ENCODE measurements at regions not wholly inside any gene's neighbourhood (a gene's known extent, or its start where the extent isn't known, plus 50 kb on each side); places are given as distances from the start of the nearest gene placed in this dataset.
"Not testable (repeated sequence)": the region's sequence is repeated elsewhere in the genome, so short reads cannot be mapped to it uniquely, and the experiment has no call there.

DNA sequence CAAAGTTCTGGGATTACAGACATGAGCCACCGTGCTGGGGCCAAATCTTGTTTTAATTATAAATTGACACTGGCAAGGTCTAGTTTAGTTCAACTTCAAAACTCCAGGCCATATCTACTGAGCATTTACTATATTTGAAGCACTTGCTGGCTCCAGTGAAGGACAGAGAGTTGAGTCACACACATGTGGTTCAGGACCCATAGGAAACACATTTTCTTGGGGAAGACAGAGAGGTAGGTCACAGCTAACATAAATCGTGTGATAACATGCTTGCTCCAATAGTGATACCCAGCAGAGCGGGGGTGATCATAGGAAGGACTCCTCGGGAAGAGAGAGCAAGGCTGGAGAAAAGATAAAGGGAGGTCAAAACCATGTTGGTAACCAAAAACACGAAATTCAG is 170.6 kb upstream of the TSC22D1 start:
- DNase-seq: no peak

GRCh38 chr13:44744880-44745633 is 168.9 kb upstream of the TSC22D1 start:
- DNase-seq: no peak

GRCh38 chr13:44739539-44739938 is 163.4 kb upstream of the TSC22D1 start:
- DNase-seq: no peak

GRCh38 chr13:44739120-44739519 is 163.0 kb upstream of the TSC22D1 start:
- DNase-seq: no peak

DNA sequence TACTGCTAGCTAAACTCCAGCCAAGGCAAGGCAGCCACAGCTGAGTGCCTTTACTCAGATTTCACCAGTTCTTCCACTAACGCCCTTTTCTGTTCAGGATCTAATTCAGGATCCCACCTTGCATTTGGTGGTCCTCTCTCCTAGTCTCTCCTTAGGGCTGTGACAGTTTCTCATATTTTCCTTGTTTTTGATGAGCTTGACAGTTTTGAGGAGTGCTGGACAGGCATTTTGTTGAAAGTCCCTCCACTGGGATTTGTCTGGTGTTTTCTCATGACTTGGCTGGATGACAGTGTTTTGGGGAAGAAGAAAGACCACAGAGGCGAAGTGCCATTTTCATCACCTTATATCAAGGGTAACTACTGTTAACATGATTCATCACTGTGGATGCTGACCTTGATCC is 162.3 kb upstream of the TSC22D1 start:
- DNase-seq: no peak

DNA sequence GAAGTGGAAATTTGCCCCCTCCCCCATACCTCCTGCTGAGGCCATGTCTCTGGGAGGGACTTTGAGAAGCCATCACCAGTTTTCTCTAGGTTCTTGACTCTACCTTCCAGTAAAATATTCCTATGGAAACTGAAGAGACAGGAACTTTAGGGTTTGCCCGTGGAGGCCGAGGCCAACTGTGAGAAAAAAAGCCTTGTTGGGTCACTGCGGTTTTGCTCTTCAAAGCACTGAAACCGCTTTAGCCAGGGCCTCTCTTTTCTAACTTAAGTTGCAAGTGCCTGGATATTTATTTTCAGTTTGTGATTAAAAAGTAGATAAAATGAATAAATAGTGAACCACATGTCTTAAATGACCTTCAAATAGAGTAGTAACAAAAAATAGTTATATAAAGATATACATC is 159.7 kb upstream of the TSC22D1 start:
- no peak for DNase-seq

DNA sequence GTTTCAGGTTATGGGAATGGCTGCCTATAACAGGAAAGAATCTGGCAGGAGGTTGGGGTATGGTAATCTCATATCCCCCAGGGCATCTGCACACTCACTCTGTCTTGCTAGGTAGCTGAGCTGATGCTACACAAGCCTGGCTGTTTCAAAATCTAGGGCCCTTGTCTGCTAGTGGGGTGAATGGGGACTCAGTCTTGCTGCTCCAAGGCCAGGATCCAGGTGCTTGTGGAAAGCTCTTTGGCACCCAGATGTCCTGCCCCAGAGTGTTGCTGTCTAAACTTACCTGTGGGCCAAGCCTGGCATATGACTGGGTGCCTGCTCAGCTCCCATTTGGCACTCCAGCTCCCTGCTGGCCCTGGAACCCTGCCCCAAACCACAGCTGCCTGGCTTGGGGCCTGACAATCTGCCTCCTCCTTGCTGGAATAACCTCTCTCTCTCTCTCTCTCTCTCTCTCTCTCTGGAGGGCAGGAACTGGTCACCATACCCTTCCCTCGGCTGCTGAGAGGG is 158.1 kb upstream of the TSC22D1 start:
- no peak for DNase-seq

DNA sequence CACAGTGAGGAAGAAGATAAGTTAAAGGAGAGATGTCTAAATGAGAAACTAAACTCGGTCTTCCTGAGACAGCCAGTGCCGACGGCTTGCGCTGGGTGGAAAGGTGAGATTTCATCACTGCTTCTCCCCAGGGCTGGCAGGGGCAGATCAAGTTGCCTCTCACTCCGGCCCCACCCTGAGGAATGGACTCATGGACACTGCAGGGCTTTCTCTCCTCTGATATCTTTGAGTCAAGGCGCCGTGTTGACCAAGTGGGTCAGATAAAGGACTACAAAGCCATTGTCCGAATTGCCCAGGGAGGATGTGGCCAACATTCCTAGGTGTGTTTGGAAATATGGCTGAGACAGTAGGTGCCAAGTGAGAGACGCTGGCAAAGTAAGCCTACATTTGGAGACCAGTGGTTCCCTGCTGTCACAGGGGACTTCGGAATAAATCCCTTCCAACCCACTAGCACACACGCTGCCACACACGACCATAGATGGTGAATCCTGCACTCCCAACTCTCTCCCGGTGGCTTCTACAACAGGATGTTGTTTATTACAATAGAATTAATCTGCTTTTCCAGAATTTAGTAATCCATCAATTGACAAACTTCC is 156.5 kb upstream of the TSC22D1 start:
- no peak for DNase-seq

DNA sequence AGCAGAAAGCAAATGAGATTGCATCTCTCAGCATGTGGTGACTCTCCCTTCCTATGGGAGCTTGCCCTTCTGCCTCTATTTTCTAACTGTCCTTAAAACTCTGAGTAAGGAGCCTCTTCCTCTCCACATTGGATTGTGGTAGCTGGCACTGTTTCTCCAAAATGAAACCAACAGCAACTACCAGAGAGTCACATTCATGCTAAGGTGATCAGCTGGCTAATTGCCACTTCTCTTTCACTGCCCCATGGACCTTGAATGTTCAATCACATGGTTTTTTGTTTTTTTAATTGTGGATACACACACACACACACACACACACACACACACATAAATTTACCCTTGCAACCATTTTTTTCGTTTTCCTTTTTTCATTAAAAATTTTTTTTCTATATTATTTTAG is 154.7 kb upstream of the TSC22D1 start:
- DNase-seq: no peak

DNA sequence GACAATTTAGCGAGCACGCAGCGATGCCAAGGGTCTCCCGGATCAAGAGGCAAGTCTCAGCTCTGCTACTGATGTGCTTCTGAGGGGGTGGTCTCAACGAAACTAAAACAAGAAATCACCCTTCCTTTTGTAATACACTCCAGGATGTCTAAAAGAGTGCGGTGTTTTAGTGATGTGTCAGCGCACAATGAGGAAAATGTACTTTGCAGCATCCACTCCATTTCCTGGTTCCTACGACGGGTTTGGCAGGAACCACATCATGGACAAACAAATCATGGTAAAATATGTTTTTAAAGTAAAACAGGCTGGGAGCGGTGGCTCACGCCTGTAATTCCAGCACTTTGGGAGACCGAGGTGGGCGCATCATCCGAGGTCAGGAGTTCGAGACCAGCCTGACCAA is 154.0 kb upstream of the TSC22D1 start:
- DNase-seq: no peak

DNA sequence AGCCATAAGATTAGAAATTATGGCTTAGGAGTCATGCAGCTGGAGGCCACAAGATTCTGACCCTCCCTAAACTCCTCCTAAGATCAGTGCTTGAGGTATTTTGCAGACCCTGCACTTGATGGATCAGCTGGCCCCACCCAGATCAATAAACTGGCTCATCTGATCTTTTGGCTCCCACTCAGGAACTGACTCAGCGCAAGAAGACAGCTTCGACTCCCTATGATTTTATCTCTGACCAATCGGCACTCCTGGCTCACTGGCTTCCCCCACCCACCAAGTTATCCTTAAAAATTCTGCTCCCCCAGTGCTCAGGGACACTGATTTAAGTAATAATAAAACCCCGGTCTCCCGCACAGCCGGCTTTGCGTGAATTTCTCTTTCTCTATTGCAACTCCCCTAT is 151.5 kb upstream of the TSC22D1 start:
- not testable (repeated sequence) for DNase-seq

- DNase-seq: no peak
Observed at GRCh38 chr13:44726778-44727177, 150.6 kb upstream of the TSC22D1 start.

DNA sequence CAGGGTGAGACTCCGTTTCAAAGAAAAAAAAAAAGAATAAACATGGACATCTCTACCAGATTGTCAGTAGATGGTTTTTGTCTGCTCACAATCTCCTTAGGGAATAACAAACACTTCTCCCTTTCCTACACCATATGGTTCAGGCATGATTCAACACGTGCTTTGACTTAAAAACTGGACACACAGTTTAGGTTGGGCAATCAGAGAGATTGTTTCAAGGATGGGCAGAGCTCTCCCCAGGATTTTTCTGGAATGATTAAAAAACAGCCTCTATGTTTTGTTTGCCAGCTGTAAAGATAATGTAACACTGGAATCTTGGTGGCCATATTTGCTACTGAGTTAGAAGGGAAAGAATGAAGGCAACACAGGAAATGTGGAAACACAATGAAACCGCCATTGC is 150.1 kb upstream of the TSC22D1 start:
- DNase-seq: no peak

- no peak for DNase-seq
Observed at GRCh38 chr13:44719857-44720671, 143.9 kb upstream of the TSC22D1 start.

GRCh38 chr13:44718467-44718866 is 142.3 kb upstream of the TSC22D1 start:
- no peak for DNase-seq

DNA sequence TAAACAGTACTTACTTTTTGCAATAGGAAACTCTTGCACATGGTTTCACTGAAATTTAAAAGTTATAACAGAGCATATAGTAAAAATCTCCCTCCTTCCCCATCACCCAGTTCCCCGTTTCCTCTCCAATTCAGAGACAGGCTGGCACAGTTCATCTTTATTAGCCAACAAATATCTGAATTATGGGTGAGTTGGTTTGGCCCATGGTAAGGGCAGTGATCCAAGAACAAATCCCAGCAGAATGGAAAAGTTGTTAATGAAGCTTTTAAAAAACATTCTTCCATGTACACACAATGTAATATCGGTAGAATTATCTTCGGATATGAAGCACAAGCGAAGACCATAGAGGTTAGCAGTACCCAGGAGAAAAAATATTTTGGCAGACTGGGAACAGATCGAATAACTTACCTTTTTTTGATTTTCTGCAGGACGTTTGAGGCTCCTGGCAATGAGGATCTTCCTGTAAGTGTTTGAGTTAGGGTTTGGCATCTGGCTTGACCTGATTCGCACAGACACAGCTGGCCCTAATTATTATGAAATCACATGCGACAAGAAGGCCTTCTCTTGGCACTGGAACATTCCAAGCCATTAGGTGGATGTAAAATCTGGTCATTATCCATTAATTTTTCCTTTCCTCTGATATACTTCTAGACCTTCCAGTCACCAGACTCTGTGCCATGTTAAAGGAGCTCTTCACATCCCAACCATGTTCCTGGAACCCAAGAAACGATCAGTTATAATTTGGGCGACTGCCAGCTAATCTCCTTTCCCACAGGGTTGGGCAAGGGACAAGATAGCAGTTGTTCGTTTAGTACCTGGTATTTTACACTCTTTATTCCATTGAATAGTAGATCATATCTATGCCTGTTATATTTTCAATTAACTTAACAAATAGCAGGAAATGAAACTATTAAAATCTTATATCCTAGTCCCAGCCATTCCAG is 139.4 kb upstream of the TSC22D1 start:
- no peak for DNase-seq

DNA sequence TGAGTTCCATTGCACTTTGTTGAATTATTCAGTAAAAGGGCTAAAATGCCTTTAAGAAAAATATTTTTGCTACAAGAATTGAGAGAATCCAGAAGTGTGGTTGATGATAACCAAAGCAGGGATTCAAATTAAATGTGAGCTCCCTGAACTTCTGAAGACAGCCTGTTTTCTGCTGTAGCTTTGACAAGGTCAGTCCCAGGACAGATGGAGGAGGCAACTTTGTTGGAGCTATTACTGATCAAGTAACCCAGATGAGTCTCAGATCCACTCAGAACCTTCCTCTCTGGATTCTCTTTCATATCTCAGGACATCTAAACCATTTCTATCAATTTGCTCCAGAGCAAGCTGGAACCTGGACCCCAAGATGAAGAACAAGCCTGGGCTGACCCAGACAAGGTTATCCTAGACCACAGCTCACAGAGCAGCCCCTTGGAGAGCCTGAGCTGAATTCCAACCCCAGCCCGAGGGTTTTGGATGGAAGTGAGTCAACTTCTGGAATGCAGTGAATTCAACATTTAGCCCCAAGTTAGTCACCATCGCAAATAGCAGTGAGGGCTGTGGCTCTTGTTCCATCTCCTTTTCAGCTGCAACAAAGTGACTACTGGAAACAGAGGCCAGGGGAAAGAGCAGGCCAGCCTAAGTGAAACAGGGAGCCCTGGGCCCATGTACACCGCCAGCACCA is 137.8 kb upstream of the TSC22D1 start:
- no peak for DNase-seq

DNA sequence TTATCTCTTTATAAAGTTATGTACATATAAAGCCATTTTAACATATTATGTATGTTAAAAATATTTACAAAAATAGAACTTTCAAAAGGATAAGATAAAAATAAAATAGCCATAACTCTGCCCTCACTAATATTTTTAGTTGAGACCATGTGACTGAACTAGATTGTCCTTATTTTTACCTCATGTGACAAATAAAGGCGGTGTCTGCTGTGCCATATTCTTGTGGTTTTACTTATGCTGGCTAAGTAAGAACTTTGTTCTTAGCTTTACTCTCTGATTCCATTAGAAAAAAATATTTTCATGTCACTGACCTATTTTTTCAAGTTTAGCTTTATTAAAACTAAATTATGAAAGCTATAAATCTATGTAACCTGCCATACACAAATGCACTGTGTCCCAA is 135.6 kb upstream of the TSC22D1 start:
- DNase-seq: no peak

- DNase-seq: peak; percentile 73
Observed at GRCh38 chr13:44710576-44710975, 134.4 kb upstream of the TSC22D1 start.

DNA sequence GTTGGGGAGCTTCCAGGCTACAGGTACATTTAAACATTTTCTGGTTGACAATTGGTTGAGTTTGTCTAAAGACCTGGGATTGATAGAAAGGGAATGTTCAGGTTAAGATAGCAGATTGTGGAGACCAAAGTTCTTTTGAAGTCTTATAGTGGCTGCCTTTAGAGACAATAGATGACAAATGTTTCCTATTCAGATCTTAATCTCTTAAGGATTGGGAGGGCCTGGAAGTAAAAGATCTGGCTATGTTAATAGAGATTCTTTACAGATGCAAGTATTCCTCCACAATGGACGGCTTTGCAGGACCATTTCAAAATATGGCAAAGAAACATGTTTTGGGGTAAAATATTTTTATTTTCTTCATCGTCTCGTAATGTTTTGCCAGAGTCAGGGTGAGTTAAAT is 128.7 kb upstream of the TSC22D1 start:
- DNase-seq: not testable (repeated sequence)

DNA sequence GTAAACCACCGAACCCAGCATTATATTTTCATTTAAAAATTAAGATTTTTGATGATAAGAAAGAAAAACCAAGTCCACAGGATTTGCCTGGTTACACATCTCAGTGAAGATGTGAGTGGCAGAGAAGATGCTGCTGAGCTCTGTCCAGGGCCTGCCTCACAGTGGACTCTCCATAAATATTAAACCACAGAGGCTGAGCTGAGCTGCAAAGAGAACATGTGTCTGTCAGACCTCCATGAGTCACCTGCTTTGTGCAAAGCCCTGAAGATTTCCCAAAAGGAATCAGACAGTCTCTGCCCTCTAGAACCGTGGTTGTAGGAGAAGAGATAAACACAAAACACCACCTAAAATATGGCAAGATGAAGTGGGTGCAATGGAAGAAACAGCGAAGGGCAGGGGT is 127.2 kb upstream of the TSC22D1 start:
- DNase-seq: no peak

DNA sequence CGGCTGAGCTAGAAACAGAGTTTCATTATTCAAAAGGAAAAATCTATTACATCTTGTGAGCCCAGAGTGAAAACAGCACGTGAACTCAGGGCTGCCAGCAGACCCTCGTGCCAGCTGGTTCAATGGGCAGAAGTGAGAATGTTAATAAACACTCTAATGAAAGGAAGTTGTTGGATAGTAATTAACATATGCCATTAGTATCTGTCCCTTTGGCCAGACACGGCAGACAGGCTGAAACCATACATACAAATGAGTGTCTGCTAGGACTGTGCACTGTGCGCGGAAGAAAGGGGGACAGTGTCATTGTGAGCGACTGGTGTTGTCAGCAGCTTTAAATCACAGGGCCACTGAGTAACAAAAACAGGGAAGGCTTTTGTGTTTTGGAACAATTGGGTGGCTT is 121.9 kb upstream of the TSC22D1 start:
- DNase-seq: no peak

All from activated CD4-positive, alpha-beta T cell treated with anti-CD3 and anti-CD28 coated beads, Interleukin-2, amount 50 U/mL, for 16 hours (primary cell).